Fibroblast of lung (primary cell): ENCODE measurements at regions not wholly inside any gene's neighbourhood (a gene's known extent, or its start where the extent isn't known, plus 50 kb on each side); places are given as distances from the start of the nearest gene placed in this dataset.

Experiments used
- DNase-seq, 2 donors: peaks; one replicate each; pipeline versions ENCODE4 v3.0.0 to v3.0.0-alpha.2; 2010; ENCODE audit warnings: low read depth in 2 of 2
- H2AFZ ChIP-seq: 2 replicates; pipeline ENCODE4 v1.5.1; 2012; ENCODE audit warnings: low read length, control low read depth, inconsistent platforms
- H3K27ac ChIP-seq: 2 replicates; pipeline ENCODE4 v1.5.1; 2011; ENCODE audit warnings: low read length, control low read depth; ENCODE audit not compliant: insufficient read depth
- H3K27me3 ChIP-seq: 2 replicates; pipeline ENCODE4 v1.5.1; 2011; ENCODE audit warnings: mild to moderate bottlenecking, low read length; ENCODE audit not compliant: control insufficient read depth, insufficient read depth
- H3K36me3 ChIP-seq: 2 replicates; pipeline ENCODE4 v1.5.1; 2011; ENCODE audit warnings: low read length; ENCODE audit not compliant: control insufficient read depth, insufficient read depth
- H3K4me1 ChIP-seq: 2 replicates; pipeline ENCODE4 v1.5.1; 2011; ENCODE audit warnings: low read length; ENCODE audit not compliant: control insufficient read depth, insufficient read depth; ENCODE audit errors: extremely low read depth
- H3K4me2 ChIP-seq: 2 replicates; pipeline ENCODE4 v1.5.1; 2011; ENCODE audit warnings: low read length, control low read depth; ENCODE audit not compliant: insufficient read depth; ENCODE audit errors: extremely low read depth
- H3K4me3 ChIP-seq, 4 experiments: fragments of 200-600 bp in 1 of 4; sonication (generic) in 1 of 4; replicated peaks in 1 of 4; 2 replicates each; pipeline ENCODE4 v1.5.1; 2011 to 2016; ENCODE audit warnings: low read length in 4 of 4, low read depth in 3 of 4, mild to moderate bottlenecking in 3 of 4, control low read depth in 2 of 4, inconsistent platforms in 1 of 4, mixed read lengths in 1 of 4; ENCODE audit not compliant: insufficient read depth in 1 of 4; ENCODE audit errors: control extremely low read depth in 1 of 4
- H3K79me2 ChIP-seq: 2 replicates; pipeline ENCODE4 v1.5.1; 2012; ENCODE audit warnings: mild to moderate bottlenecking, low read length, inconsistent platforms; ENCODE audit not compliant: control insufficient read depth, insufficient read depth
- H3K9ac ChIP-seq: 2 replicates; pipeline ENCODE4 v1.5.1; 2011; ENCODE audit warnings: mild to moderate bottlenecking, low read length, control low read depth; ENCODE audit not compliant: insufficient read depth
- H3K9me3 ChIP-seq: 2 replicates; pipeline ENCODE4 v1.5.1; 2012; ENCODE audit warnings: low read depth, low read length; ENCODE audit not compliant: control insufficient read depth, insufficient read depth
- H4K20me1 ChIP-seq: 2 replicates; pipeline ENCODE4 v1.5.1; 2011; ENCODE audit warnings: low read length; ENCODE audit not compliant: control insufficient read depth, insufficient read depth; ENCODE audit errors: extremely low read depth
- CTCF ChIP-seq, 2 donors: IDR thresholded peaks in 1 of 2; conservative IDR thresholded peaks in 1 of 2; 1 replicate in 1 of 2; 2 replicates in 1 of 2; pipeline ENCODE4 v1.5.1; 2011 to 2012; ENCODE audit warnings: low read length in 2 of 2, control low read depth in 1 of 2, inconsistent platforms in 1 of 2, low read depth in 1 of 2, mild to moderate bottlenecking in 1 of 2
- EZH2 ChIP-seq: IDR thresholded peaks from 2 replicates; pipeline ENCODE4 v1.5.1; 2012; ENCODE audit warnings: low read length, control low read depth, mild to moderate bottlenecking; ENCODE audit errors: missing control alignments

GRCh38 chr6:160929361-160929760, 62.2 kb upstream of the MAP3K4 start:
- Histone ChIP-seq H3K36me3 (no peaks in the 10 kb centered on the region), H3K9me3 (no peaks in the 10 kb centered on the region), H3K4me2 (no peak overlapping the region), H3K27ac (no peak overlapping the region), H3K27me3 (peaks cover 6% of the 10 kb centered on the region), H3K4me3 (no peak overlapping the region), H3K4me1 (no peaks in the 10 kb centered on the region), H3K9ac (no peak overlapping the region), H2AFZ (no peak overlapping the region), H4K20me1 (no peaks in the 10 kb centered on the region), H3K79me2 (no peaks in the 10 kb centered on the region)
- DNase-seq = no peak
- no peak for TF ChIP-seq EZH2
- TF ChIP-seq CTCF (conservative IDR thresholded peaks at IDR 0.05 in 1 of 2, IDR thresholded peaks at IDR 0.05 in 1 of 2; ENCODE audit: low read depth in 1 of 2, low read length in 2 of 2) = no peak

GRCh38 chr6:160929831-160930230, 61.7 kb upstream of the MAP3K4 start:
- Histone ChIP-seq H3K9ac (no peak overlapping the region), H3K79me2 (no peaks in the 10 kb centered on the region), H4K20me1 (no peaks in the 10 kb centered on the region), H3K9me3 (no peaks in the 10 kb centered on the region), H3K4me3 (no peak overlapping the region), H3K4me1 (no peaks in the 10 kb centered on the region), H3K27me3 (peaks cover 6% of the 10 kb centered on the region), H3K4me2 (no peak overlapping the region), H3K36me3 (no peaks in the 10 kb centered on the region), H3K27ac (no peak overlapping the region), H2AFZ (no peak overlapping the region)
- TF ChIP-seq CTCF (conservative IDR thresholded peaks at IDR 0.05 in 1 of 2, IDR thresholded peaks at IDR 0.05 in 1 of 2; ENCODE audit: low read depth in 1 of 2, low read length in 2 of 2) = no peak
- TF ChIP-seq EZH2 = no peak
- DNase-seq = no peak

GRCh38 chr6:160930547-160931377, 60.8 kb upstream of the MAP3K4 start:
- peak; percentile 73 to 87 for TF ChIP-seq CTCF (conservative IDR thresholded peaks at IDR 0.05 in 1 of 2, IDR thresholded peaks at IDR 0.05 in 1 of 2; ENCODE audit: low read depth in 1 of 2, low read length in 2 of 2)
- TF ChIP-seq EZH2 = no peak
- no peaks in the 10 kb centered on the region for H3K36me3 ChIP-seq

More at GRCh38 chr6:160930547-160931377, 60.8 kb upstream of the MAP3K4 start:
- Histone ChIP-seq H3K4me3 (peak overlapping the region; percentile 49 to 62 (median 56)), H3K9me3 (no peaks in the 10 kb centered on the region), H4K20me1 (no peaks in the 10 kb centered on the region), H3K27ac (no peak overlapping the region), H2AFZ (peak overlapping the region; percentile 86), H3K27me3 (peaks cover 6% of the 10 kb centered on the region), H3K79me2 (no peaks in the 10 kb centered on the region), H3K4me2 (peak overlapping the region; percentile 82), H3K9ac (peak overlapping the region; percentile 23), H3K4me1 (no peaks in the 10 kb centered on the region)
- DNase-seq = peak; percentile 76 to 82
